Endothelial cell of hepatic sinusoid (primary cell): ENCODE measurements at regions not wholly inside any gene's neighbourhood (a gene's known extent, or its start where the extent isn't known, plus 50 kb on each side); places are given as distances from the start of the nearest gene placed in this dataset.

ENCODE experiments used
- in situ Hi-C: cut with HindIII; loops from 2 replicates; pipeline ENCODE4 v1.10.0; 2017; ENCODE audit warnings: low sequenced_read_pairs

- in situ Hi-C loops, result no loop called here
Observed at GRCh38 chr6:159487636-159488035, 205.4 kb downstream of the SOD2 start.

GRCh38 chr6:159483259-159483658 is 209.8 kb downstream of the SOD2 start:
- in situ Hi-C loops, result no loop called here

- in situ Hi-C loops, result no loop called here
Observed at GRCh38 chr6:159481897-159482296, 211.1 kb downstream of the SOD2 start.

GRCh38 chr6:159480471-159480870 is 212.6 kb downstream of the SOD2 start:
- in situ Hi-C loops, result no loop called here

GRCh38 chr6:159479146-159479545 is 213.9 kb downstream of the SOD2 start:
- in situ Hi-C loops, result no loop called here

GRCh38 chr6:159473475-159474263 is 219.4 kb downstream of the SOD2 start:
- in situ Hi-C loops, result no loop called here

- in situ Hi-C loops, result no loop called here
Observed at GRCh38 chr6:159470397-159470796, 222.6 kb downstream of the SOD2 start.

- in situ Hi-C loops, result no loop called here
Observed at GRCh38 chr6:159469443-159469842, 223.6 kb downstream of the SOD2 start.

- in situ Hi-C loops, result no loop called here
Observed at GRCh38 chr6:159468994-159469393, 224.0 kb downstream of the SOD2 start.

GRCh38 chr6:159467473-159468041 is 225.5 kb downstream of the SOD2 start:
- in situ Hi-C loops, result no loop called here

- in situ Hi-C loops, result no loop called here
Observed at GRCh38 chr6:159466926-159467325, 226.1 kb downstream of the SOD2 start.

GRCh38 chr6:159464816-159465215 is 228.2 kb downstream of the SOD2 start:
- in situ Hi-C loops, result no loop called here

- in situ Hi-C loops, result no loop called here
Observed at GRCh38 chr6:159463119-159463829, 229.8 kb downstream of the SOD2 start.

GRCh38 chr6:159462431-159462830 is 230.6 kb downstream of the SOD2 start:
- in situ Hi-C loops, result no loop called here

GRCh38 chr6:159461998-159462397 is 231.0 kb downstream of the SOD2 start:
- in situ Hi-C loops, result no loop called here

- in situ Hi-C loops, result no loop called here
Observed at GRCh38 chr6:159461266-159461665, 231.8 kb downstream of the SOD2 start.

- in situ Hi-C loops, result no loop called here
Observed at GRCh38 chr6:159460476-159460875, 232.6 kb downstream of the SOD2 start.

- in situ Hi-C loops, result no loop called here
Observed at GRCh38 chr6:159456349-159456748, 236.7 kb downstream of the SOD2 start.

- in situ Hi-C loops, result no loop called here
Observed at GRCh38 chr6:159455700-159456274, 237.3 kb downstream of the SOD2 start.

GRCh38 chr6:159450815-159451465 is 242.1 kb downstream of the SOD2 start:
- in situ Hi-C loops, result no loop called here

GRCh38 chr6:159446340-159446739 is 246.7 kb downstream of the SOD2 start:
- in situ Hi-C loops, result no loop called here
